ENCODE measurements at regions not wholly inside any gene's neighbourhood (a gene's known extent, or its start where the extent isn't known, plus 50 kb on each side); places are given as distances from the start of the nearest gene placed in this dataset.

- TF ChIP-seq CTCF (optimal IDR thresholded peaks at IDR 0.05 in 1 of 3, IDR thresholded peaks at IDR 0.05 in 1 of 3, conservative IDR thresholded peaks at IDR 0.05 in 1 of 3; ENCODE audit: extremely low read depth in 1 of 3, insufficient read depth in 2 of 3, low read length in 3 of 3) (no peak), EZH2 (IDR thresholded peaks at IDR 0.05; ENCODE audit: low read length) (no peak)
These were observed 89.8 kb upstream of the MAP1LC3B2 start for GRCh38 chr12:116469344-116469743.
